HL-60 (cell line): ENCODE measurements at regions not wholly inside any gene's neighbourhood (a gene's known extent, or its start where the extent isn't known, plus 50 kb on each side); places are given as distances from the start of the nearest gene placed in this dataset.

Source experiments
- CTCF ChIP-seq: IDR thresholded peaks from one replicate; pipeline ENCODE4 v1.5.1; 2011; ENCODE audit warnings: low read length, control low read depth, inconsistent platforms; ENCODE audit not compliant: insufficient read depth
- GABPA ChIP-seq: IDR thresholded peaks from 2 replicates; pipeline ENCODE4 v1.6.1; 2012; ENCODE audit warnings: low read depth
- POLR2AphosphoS5 ChIP-seq: IDR thresholded peaks from 2 replicates; pipeline ENCODE4 v1.6.1; 2012; ENCODE audit warnings: low read depth
- SPI1 ChIP-seq: IDR thresholded peaks from 2 replicates; pipeline ENCODE4 v1.6.1; 2012; ENCODE audit warnings: low read depth, mild to moderate bottlenecking, borderline replicate concordance
- TF ChIP-seq, protein P1 (sequence below): IDR thresholded peaks from 2 replicates; pipeline ENCODE4 v1.6.1; 2012; ENCODE audit warnings: low read depth; ENCODE audit not compliant: insufficient replicate concordance

DNA sequence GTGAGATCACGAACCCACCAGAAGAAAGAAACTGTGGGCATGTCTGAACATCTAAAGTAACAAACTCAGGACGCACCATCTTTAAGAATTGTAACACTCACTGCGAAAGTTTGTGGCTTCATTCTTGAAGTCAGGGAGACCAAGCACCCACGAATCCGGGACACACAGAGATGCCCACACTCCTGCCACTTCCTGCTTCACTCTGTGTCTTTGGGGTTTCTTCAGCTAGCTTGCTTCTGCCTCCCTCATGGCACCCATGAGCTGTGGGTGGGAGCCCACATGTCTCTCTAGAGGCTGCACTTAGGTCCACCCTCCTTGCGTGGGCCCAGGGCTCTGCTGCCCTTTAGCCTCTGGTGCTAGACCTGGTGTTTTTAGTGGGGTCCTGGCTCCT, 61.2 kb upstream of the CNOT6 start:
- TF ChIP-seq CTCF, result no peak
- TF ChIP-seq, protein P1, sequence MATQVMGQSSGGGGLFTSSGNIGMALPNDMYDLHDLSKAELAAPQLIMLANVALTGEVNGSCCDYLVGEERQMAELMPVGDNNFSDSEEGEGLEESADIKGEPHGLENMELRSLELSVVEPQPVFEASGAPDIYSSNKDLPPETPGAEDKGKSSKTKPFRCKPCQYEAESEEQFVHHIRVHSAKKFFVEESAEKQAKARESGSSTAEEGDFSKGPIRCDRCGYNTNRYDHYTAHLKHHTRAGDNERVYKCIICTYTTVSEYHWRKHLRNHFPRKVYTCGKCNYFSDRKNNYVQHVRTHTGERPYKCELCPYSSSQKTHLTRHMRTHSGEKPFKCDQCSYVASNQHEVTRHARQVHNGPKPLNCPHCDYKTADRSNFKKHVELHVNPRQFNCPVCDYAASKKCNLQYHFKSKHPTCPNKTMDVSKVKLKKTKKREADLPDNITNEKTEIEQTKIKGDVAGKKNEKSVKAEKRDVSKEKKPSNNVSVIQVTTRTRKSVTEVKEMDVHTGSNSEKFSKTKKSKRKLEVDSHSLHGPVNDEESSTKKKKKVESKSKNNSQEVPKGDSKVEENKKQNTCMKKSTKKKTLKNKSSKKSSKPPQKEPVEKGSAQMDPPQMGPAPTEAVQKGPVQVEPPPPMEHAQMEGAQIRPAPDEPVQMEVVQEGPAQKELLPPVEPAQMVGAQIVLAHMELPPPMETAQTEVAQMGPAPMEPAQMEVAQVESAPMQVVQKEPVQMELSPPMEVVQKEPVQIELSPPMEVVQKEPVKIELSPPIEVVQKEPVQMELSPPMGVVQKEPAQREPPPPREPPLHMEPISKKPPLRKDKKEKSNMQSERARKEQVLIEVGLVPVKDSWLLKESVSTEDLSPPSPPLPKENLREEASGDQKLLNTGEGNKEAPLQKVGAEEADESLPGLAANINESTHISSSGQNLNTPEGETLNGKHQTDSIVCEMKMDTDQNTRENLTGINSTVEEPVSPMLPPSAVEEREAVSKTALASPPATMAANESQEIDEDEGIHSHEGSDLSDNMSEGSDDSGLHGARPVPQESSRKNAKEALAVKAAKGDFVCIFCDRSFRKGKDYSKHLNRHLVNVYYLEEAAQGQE, result no peak
- no peak for TF ChIP-seq GABPA
- TF ChIP-seq POLR2AphosphoS5, result no peak
- no peak for TF ChIP-seq SPI1
